ENCODE measurements at regions not wholly inside any gene's neighbourhood (a gene's known extent, or its start where the extent isn't known, plus 50 kb on each side); places are given as distances from the start of the nearest gene placed in this dataset.

GRCh38 chr4:8788174-8788573, 83.5 kb downstream of the HMX1 start:
- TF ChIP-seq RXRA (IDR thresholded peaks at IDR 0.05; ENCODE audit: insufficient read depth, low read depth, low read length) (no peak), SIRT6 (IDR thresholded peaks at IDR 0.05; ENCODE audit: low read length) (no peak)
- WGBS, 2 experiments (ENCODE audit: extremely low coverage in 1 of 2, insufficient coverage in 1 of 2, insufficient read length in 1 of 2, insufficient replicate concordance in 2 of 2, low coverage in 1 of 2, low lambda C conversion rate in 2 of 2, missing lambda C conversion rate in 1 of 2): 94% methylated on average over 8 of the region's 9 CpGs; no CpG with 5 or more reads in 1 of the 2 experiments
- FAIRE-seq: no peak

More at GRCh38 chr4:8788174-8788573, 83.5 kb downstream of the HMX1 start:
- Histone ChIP-seq H3K27me3 (replicated peaks in 1 of 4; ENCODE audit: control insufficient read depth in 3 of 4, extremely low read depth in 1 of 4, insufficient read depth in 3 of 4, low read length in 3 of 4) (no peaks in the 10 kb centered on the region; a peak in 1 of 7 replicates), H2AFZ (ENCODE audit: low read length) (no peak overlapping the region), H4K20me1 (replicated peaks in 1 of 2; ENCODE audit: control insufficient read depth in 1 of 2, insufficient read depth in 2 of 2, low read length in 2 of 2) (peaks cover 0 to 10% of the 10 kb centered on the region in 2 experiments), H2BK15ac (ENCODE audit: low read length) (no peak overlapping the region), H3K79me1 (ENCODE audit: low read depth, low read length) (no peaks in the 10 kb centered on the region), H4K91ac (replicated peaks; ENCODE audit: insufficient read length, low read length) (no peak overlapping the region), H3K4me3 (ENCODE audit: extremely low read depth in 1 of 4, insufficient read depth in 2 of 4, low read depth in 3 of 4, low read length in 4 of 4) (no peak overlapping the region), H3K27ac (ENCODE audit: low read depth, low read length) (no peak overlapping the region), H3K9me3 (ENCODE audit: insufficient read depth in 2 of 2, low read depth in 1 of 2, low read length in 1 of 2) (no peaks in the 10 kb centered on the region), H2BK12ac (ENCODE audit: low read depth, low read length) (no peak overlapping the region), H4K8ac (ENCODE audit: extremely low read depth, insufficient read depth, low read length) (no peak overlapping the region), H2BK20ac (ENCODE audit: low read length) (no peak overlapping the region), H3K79me2 (ENCODE audit: control insufficient read depth in 1 of 2, insufficient read depth in 2 of 2, low read length in 2 of 2) (no peaks in the 10 kb centered on the region), H2BK5ac (ENCODE audit: low read depth, low read length) (no peak overlapping the region), H3K4ac (replicated peaks; ENCODE audit: insufficient read length, low read depth, low read length) (no peak overlapping the region), H3K4me1 (replicated peaks in 1 of 4; ENCODE audit: control insufficient read depth in 3 of 4, insufficient read depth in 4 of 4, low read length in 3 of 4) (no peaks in the 10 kb centered on the region; a peak in 1 of 7 replicates), H2BK120ac (replicated peaks; ENCODE audit: low read depth, low read length) (no peak overlapping the region), H3K23ac (ENCODE audit: insufficient read length) (no peak overlapping the region), H4K5ac (ENCODE audit: insufficient read length, low read depth, low read length) (no peak overlapping the region), H3K4me2 (ENCODE audit: insufficient read depth in 1 of 2, low read depth in 2 of 2, low read length in 2 of 2) (no peak overlapping the region), H3K36me3 (ENCODE audit: control insufficient read depth in 2 of 4, insufficient read depth in 4 of 4, low read length in 3 of 4) (no peaks in the 10 kb centered on the region), H3K56ac (replicated peaks; ENCODE audit: insufficient read length, low read depth, low read length) (no peak overlapping the region), H3K23me2 (ENCODE audit: low read depth, low read length) (peaks cover 2% of the 10 kb centered on the region; the same call in 1 of the 2 replicates), H3K9ac (replicated peaks in 1 of 4; ENCODE audit: extremely low read depth in 1 of 4, low read depth in 3 of 4, low read length in 3 of 4) (no peak overlapping the region), H2AK5ac (ENCODE audit: low read depth, low read length) (no peak overlapping the region), H3K14ac (ENCODE audit: insufficient read length) (no peak overlapping the region), H3K18ac (ENCODE audit: extremely low read depth, low read length) (no peak overlapping the region)
- POLR2A ChIA-PET (ENCODE audit: partially characterized antibody): no interaction called here
- CTCF ChIA-PET (ENCODE audit: partially characterized antibody): interaction anchor here (1.0 kb wide), 1 partner anchor 100 kb away, joined by 3 read pairs; no protein-coding TSS in a partner anchor
- no peak for DNase-seq (ENCODE audit: low read depth in 1 of 2, low spot score in 2 of 2)

All from H1 (cell line).